DND-41 (cell line): ENCODE measurements at regions not wholly inside any gene's neighbourhood (a gene's known extent, or its start where the extent isn't known, plus 50 kb on each side); places are given as distances from the start of the nearest gene placed in this dataset.

Experiments used
- ATAC-seq: fragments of 200-7000 bp; cut with Tn5 transposase; 3 replicates; pipeline ENCODE4 v1.9.1; 2021; ENCODE audit warnings: low read depth; ENCODE audit not compliant: insufficient read depth
- DNase-seq: peaks from one replicate; pipeline ENCODE4 v3.0.0-alpha.2; 2020
- H2AFZ ChIP-seq: 2 replicates; pipeline ENCODE4 v1.6.0; 2012; ENCODE audit warnings: low read depth, low read length
- H3K27ac ChIP-seq: 2 replicates; pipeline ENCODE4 v1.5.1; 2012; ENCODE audit warnings: low read length, inconsistent platforms
- H3K27me3 ChIP-seq: fragments of 200-600 bp; sonication (generic); 2 replicates; pipeline ENCODE4 v1.6.0; 2012; ENCODE audit warnings: low read length, mild to moderate bottlenecking, inconsistent platforms; ENCODE audit not compliant: insufficient read depth, poor library complexity
- H3K36me3 ChIP-seq: 2 replicates; pipeline ENCODE4 v1.5.1; 2012; ENCODE audit warnings: low read length, inconsistent platforms; ENCODE audit not compliant: insufficient read depth
- H3K4me1 ChIP-seq: 2 replicates; pipeline ENCODE4 v1.5.1; 2012; ENCODE audit warnings: mild to moderate bottlenecking, low read length; ENCODE audit not compliant: insufficient read depth
- H3K4me2 ChIP-seq: 2 replicates; pipeline ENCODE4 v1.6.0; 2012; ENCODE audit warnings: mild to moderate bottlenecking, moderate library complexity, low read length, inconsistent platforms; ENCODE audit not compliant: insufficient read depth
- H3K4me3 ChIP-seq, 2 experiments: fragments of 200-600 bp in 1 of 2; shearing (Covaris generic) in 1 of 2; 2 replicates each; pipeline ENCODE4 v1.5.1; 2012 to 2016; ENCODE audit warnings: inconsistent platforms in 2 of 2, low read length in 2 of 2, mild to moderate bottlenecking in 2 of 2, low read depth in 1 of 2, moderate library complexity in 1 of 2
- H3K79me2 ChIP-seq: 2 replicates; pipeline ENCODE4 v1.6.0; 2012; ENCODE audit warnings: low read length, inconsistent platforms; ENCODE audit not compliant: insufficient read depth
- H3K9ac ChIP-seq: 2 replicates; pipeline ENCODE4 v1.6.0; 2012; ENCODE audit warnings: low read depth, mild to moderate bottlenecking, inconsistent platforms, low read length, moderate library complexity
- H3K9me3 ChIP-seq: 2 replicates; pipeline ENCODE4 v1.5.1; 2012; ENCODE audit warnings: low read length, moderate library complexity, mild to moderate bottlenecking, inconsistent platforms; ENCODE audit not compliant: insufficient read depth, severe bottlenecking
- H4K20me1 ChIP-seq: 2 replicates; pipeline ENCODE4 v1.6.0; 2012; ENCODE audit warnings: low read length; ENCODE audit not compliant: insufficient read depth
- EZH2 ChIP-seq: IDR thresholded peaks from 3 replicates; pipeline ENCODE4 v1.6.1; 2012; ENCODE audit warnings: borderline replicate concordance, low read depth, mild to moderate bottlenecking, moderate library complexity, low read length, inconsistent platforms; ENCODE audit not compliant: severe bottlenecking
- TF ChIP-seq, protein P1 (sequence below): IDR thresholded peaks from 2 replicates; pipeline ENCODE4 v1.5.1; 2012; ENCODE audit warnings: borderline replicate concordance, low read length, moderate library complexity, mild to moderate bottlenecking; ENCODE audit not compliant: poor library complexity, severe bottlenecking; ENCODE audit errors: extremely low read depth

GRCh38 chr9:111158363-111158762 lies 120.1 kb upstream of the LPAR1 start:
- no peak for DNase-seq
- no peaks in the 10 kb centered on the region for H4K20me1 ChIP-seq
- ATAC-seq: no peak

DNA sequence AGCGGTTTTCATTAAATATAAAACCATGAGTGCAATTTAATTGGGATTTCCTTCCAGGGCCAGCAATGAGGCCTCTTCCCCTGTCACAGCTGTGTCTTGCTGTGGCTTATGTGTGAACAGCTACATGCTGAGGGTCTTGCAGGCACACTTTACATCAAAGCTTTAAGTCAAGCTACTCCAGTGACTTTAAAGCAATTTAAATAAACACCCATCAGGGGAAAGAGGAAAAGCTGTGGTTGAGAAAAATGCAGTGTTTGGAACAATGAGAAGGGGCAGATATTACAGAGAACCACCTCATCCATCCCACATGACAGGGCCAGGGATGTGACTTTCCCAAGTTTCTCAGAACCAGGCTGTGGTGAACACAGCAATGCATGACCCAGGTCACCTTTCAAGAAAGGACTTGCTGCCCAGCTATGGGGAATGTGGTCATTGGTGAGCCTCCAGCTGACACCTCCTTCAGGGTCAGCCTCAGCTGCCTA lies 115.9 kb upstream of the LPAR1 start:
- no peak for ATAC-seq

More at GRCh38 chr9:111158363-111158762, 120.1 kb upstream of the LPAR1 start:
- no peak for TF ChIP-seq EZH2
- TF ChIP-seq, protein P1, sequence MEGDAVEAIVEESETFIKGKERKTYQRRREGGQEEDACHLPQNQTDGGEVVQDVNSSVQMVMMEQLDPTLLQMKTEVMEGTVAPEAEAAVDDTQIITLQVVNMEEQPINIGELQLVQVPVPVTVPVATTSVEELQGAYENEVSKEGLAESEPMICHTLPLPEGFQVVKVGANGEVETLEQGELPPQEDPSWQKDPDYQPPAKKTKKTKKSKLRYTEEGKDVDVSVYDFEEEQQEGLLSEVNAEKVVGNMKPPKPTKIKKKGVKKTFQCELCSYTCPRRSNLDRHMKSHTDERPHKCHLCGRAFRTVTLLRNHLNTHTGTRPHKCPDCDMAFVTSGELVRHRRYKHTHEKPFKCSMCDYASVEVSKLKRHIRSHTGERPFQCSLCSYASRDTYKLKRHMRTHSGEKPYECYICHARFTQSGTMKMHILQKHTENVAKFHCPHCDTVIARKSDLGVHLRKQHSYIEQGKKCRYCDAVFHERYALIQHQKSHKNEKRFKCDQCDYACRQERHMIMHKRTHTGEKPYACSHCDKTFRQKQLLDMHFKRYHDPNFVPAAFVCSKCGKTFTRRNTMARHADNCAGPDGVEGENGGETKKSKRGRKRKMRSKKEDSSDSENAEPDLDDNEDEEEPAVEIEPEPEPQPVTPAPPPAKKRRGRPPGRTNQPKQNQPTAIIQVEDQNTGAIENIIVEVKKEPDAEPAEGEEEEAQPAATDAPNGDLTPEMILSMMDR: no peak
- Histone ChIP-seq H3K27me3 (no peaks in the 10 kb centered on the region), H2AFZ (no peak overlapping the region), H3K9me3 (no peaks in the 10 kb centered on the region), H3K4me2 (no peak overlapping the region), H3K4me3 (no peak overlapping the region), H3K4me1 (no peaks in the 10 kb centered on the region), H3K79me2 (no peaks in the 10 kb centered on the region), H3K9ac (no peak overlapping the region), H3K27ac (no peak overlapping the region), H3K36me3 (no peaks in the 10 kb centered on the region)

DNA sequence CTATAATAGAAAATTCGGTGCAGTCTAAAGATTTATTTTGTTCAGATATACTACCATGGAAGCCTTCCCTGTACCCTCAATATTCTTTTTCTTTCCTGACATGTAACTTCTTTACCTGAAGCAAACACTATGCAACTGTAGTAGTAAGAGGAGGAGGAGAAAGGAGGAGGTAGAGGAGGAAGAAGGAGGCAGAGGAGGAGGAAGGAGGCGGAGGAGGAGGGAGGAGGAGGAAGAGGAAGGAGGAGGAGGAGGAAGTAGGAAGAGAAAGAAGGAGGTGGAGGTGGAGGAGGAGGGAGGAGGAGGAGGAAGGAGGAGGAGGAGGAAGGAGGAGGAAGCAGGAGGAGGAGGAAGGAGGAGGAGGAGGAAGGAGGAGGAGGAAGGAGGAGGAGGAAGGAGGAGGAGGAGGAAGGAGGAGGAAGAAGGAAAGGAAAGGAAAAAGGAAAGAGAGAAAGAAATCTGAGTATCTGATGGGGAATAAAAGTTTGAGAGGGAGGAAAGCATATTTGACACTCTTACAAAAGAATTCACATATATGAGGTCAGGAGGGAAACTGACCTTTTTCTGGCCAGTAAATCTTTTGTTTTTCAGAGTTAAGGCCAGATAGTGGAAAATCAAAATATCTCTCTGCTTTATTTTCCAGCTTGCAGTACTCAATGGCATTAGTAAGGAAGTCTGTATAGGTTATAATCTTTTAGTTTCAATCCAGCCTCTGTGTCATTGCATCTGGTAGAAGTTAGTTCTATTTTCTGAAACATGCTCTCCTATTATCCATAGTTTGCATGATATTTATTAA lies 114.5 kb upstream of the LPAR1 start:
- no peak overlapping the region for H3K27ac ChIP-seq
- no peaks in the 10 kb centered on the region for H4K20me1 ChIP-seq
- no peaks in the 10 kb centered on the region for H3K36me3 ChIP-seq
- no peak overlapping the region for H3K4me3 ChIP-seq
- H3K4me2 ChIP-seq: no peak overlapping the region
- no peak for TF ChIP-seq EZH2
- TF ChIP-seq, protein P1: no peak
- H3K9ac ChIP-seq: no peak overlapping the region
- H3K9me3 ChIP-seq: no peaks in the 10 kb centered on the region
- DNase-seq: no peak
- H3K4me1 ChIP-seq: no peaks in the 10 kb centered on the region
- no peak for ATAC-seq
- no peak overlapping the region for H2AFZ ChIP-seq
- no peaks in the 10 kb centered on the region for H3K27me3 ChIP-seq
- no peaks in the 10 kb centered on the region for H3K79me2 ChIP-seq

More for the DNA sequence above, 115.9 kb upstream of the LPAR1 start:
- Histone ChIP-seq H3K79me2 (no peaks in the 10 kb centered on the region), H3K36me3 (no peaks in the 10 kb centered on the region), H2AFZ (no peak overlapping the region), H3K9ac (no peak overlapping the region), H3K4me3 (no peak overlapping the region), H3K27me3 (no peaks in the 10 kb centered on the region), H3K4me2 (no peak overlapping the region), H3K4me1 (no peaks in the 10 kb centered on the region), H3K9me3 (no peaks in the 10 kb centered on the region), H3K27ac (no peak overlapping the region), H4K20me1 (no peaks in the 10 kb centered on the region)
- DNase-seq: no peak
- TF ChIP-seq, protein P1: no peak
- no peak for TF ChIP-seq EZH2
